Right lobe of liver (tissue), 6 donors: ENCODE measurements at regions not wholly inside any gene's neighbourhood (a gene's known extent, or its start where the extent isn't known, plus 50 kb on each side); places are given as distances from the start of the nearest gene placed in this dataset.

Experiments
- ATAC-seq, 4 donors: fragments of 200-7000 bp; cut with Tn5 transposase; one replicate each; pipeline ENCODE4 v1.9.1; 2020; ENCODE audit warnings: mild to moderate bottlenecking in 4 of 4, moderate library complexity in 4 of 4
- DNase-seq, 3 donors: peaks; one replicate each; pipeline ENCODE4 v3.0.0-alpha.2; 2020
- H3K27ac ChIP-seq, 3 donors: fragments of 200-600 bp; one replicate each; pipeline ENCODE4 v1.8.0; 2022
- H3K27me3 ChIP-seq, 2 donors: fragments of 200-600 bp; one replicate each; pipeline ENCODE4 v1.8.0; 2022
- H3K36me3 ChIP-seq, 4 donors: fragments of 200-600 bp; sonication (generic) in 1 of 4; one replicate each; pipeline versions ENCODE4 v1.5.1 to v1.8.0; 2017 to 2022; ENCODE audit warnings: control low read depth in 1 of 4
- H3K4me1 ChIP-seq, 4 donors: fragments of 200-600 bp; sonication (generic) in 1 of 4; one replicate each; pipeline versions ENCODE4 v1.5.1 to v1.8.0; 2017 to 2022; ENCODE audit warnings: control low read depth in 1 of 4
- H3K4me3 ChIP-seq, 3 donors: fragments of 200-600 bp; one replicate each; pipeline ENCODE4 v1.8.0; 2022
- H3K9me3 ChIP-seq, 4 donors: fragments of 200-600 bp; sonication (generic) in 1 of 4; one replicate each; pipeline versions ENCODE4 v1.5.1 to v1.8.0; 2017 to 2022; ENCODE audit warnings: control low read depth in 1 of 4
- CTCF ChIP-seq, 4 donors: fragments of 200-600 bp in 3 of 4; fragments of 450-650 bp in 1 of 4; IDR thresholded peaks; one replicate each; pipeline versions ENCODE4 v1.5.1 to v1.8.0; 2016 to 2022; ENCODE audit warnings: antibody characterized with exemption in 4 of 4, mild to moderate bottlenecking in 2 of 4
- POLR2A ChIP-seq: fragments of 450-650 bp; IDR thresholded peaks from one replicate; pipeline ENCODE4 v1.6.1; 2017; ENCODE audit warnings: antibody characterized with exemption, mild to moderate bottlenecking
- WGBS: methylation state at CpG from one replicate; pipeline ENCODE4 v1.1.6; 2018; ENCODE audit warnings: low coverage, low lambda C conversion rate; ENCODE audit not compliant: insufficient coverage; ENCODE audit errors: missing lambda C conversion rate; 5-methylcytosine and 5-hydroxymethylcytosine counted together
- intact Hi-C, 2 donors: fragments of 100-400 bp; cut with DNase I; formaldehyde crosslinking; loops; one replicate each; pipeline versions ENCODE4 v1.11.2 to v1.14.1; 2022
- donor health status: DM: no; HTN: yes; CAD: no.
- donor health status: DM: no; HTN: no; CAD: no.
- donor health status: DM: no; HTN: no; CAD: no.
- donor health status: DM: no; HTN: yes; CAD: no.
- donor health status: DM: no; HTN: yes; CAD: no.

GRCh38 chr10:43968076-43968475 is 319.4 kb upstream of the ZNF32 start:
- no peaks in the 10 kb centered on the region for H3K9me3 ChIP-seq
- H3K4me3 ChIP-seq: no peak overlapping the region
- H3K27ac ChIP-seq: no peak overlapping the region
- ATAC-seq: no peak
- no peak for DNase-seq
- 45% methylated on average over 1 of the region's 1 CpG for WGBS
- TF ChIP-seq CTCF (IDR thresholded peaks at IDR 0.05) (no peak), POLR2A (no peak)
- H3K4me1 ChIP-seq: no peaks in the 10 kb centered on the region
- H3K27me3 ChIP-seq: no peaks in the 10 kb centered on the region
- no peaks in the 10 kb centered on the region for H3K36me3 ChIP-seq
- intact Hi-C loops: no loop called here

DNA sequence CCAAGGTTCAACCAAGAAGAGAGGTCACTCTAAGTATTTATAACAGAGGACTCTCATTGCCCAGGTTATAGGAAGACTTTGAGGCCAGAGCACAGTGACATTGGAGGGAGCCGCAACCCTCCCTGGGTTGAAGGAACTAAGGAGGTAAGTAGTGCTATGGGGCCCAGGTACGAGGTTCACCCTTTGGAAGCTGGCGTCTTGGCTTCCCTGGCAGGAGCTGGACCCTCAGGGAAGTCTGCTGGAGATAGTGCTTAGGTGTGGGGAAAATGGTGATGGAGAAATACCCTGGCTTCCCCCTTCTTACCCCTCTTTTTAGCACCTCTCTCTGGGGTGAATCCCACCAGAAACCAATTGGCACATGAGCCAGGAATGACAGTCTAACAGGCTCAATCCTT is 317.9 kb upstream of the ZNF32 start:
- no peak for DNase-seq
- intact Hi-C loops: no loop called here
- WGBS: 60% methylated on average over 3 of the region's 3 CpGs

GRCh38 chr10:43965918-43966570 is 317.4 kb upstream of the ZNF32 start:
- no peaks in the 10 kb centered on the region for H3K4me1 ChIP-seq
- DNase-seq (no peak), ATAC-seq (no peak)
- WGBS: 69% methylated on average over 3 of the region's 7 CpGs
- H3K27me3 ChIP-seq: no peaks in the 10 kb centered on the region
- H3K4me3 ChIP-seq: no peak overlapping the region
- no peaks in the 10 kb centered on the region for H3K9me3 ChIP-seq
- intact Hi-C loops: no loop called here
- no peaks in the 10 kb centered on the region for H3K36me3 ChIP-seq
- TF ChIP-seq POLR2A (no peak), CTCF (IDR thresholded peaks at IDR 0.05) (no peak)
- no peak overlapping the region for H3K27ac ChIP-seq

More for the DNA sequence above, 317.9 kb upstream of the ZNF32 start:
- no peaks in the 10 kb centered on the region for H3K9me3 ChIP-seq
- H3K4me3 ChIP-seq: no peak overlapping the region
- H3K27ac ChIP-seq: no peak overlapping the region
- H3K27me3 ChIP-seq: no peaks in the 10 kb centered on the region
- ATAC-seq: no peak
- H3K36me3 ChIP-seq: no peaks in the 10 kb centered on the region
- TF ChIP-seq CTCF (IDR thresholded peaks at IDR 0.05) (no peak), POLR2A (no peak)
- no peaks in the 10 kb centered on the region for H3K4me1 ChIP-seq

- WGBS: 46% methylated on average over 14 of the region's 14 CpGs
- no peak for DNase-seq
- no peaks in the 10 kb centered on the region for H3K36me3 ChIP-seq
- no peak for TF ChIP-seq CTCF (IDR thresholded peaks at IDR 0.05)
- TF ChIP-seq POLR2A: no peak
- intact Hi-C loops: no loop called here
- ATAC-seq: peak in 3 of 4 donors; percentile 41 to 66 (median 55)
- H3K4me1 ChIP-seq: no peaks in the 10 kb centered on the region
- H3K27me3 ChIP-seq: no peaks in the 10 kb centered on the region
- H3K9me3 ChIP-seq: no peaks in the 10 kb centered on the region
- H3K4me3 ChIP-seq: no peak overlapping the region
- no peak overlapping the region for H3K27ac ChIP-seq
Observed at GRCh38 chr10:43965033-43965917, 316.6 kb upstream of the ZNF32 start.
